ENCODE measurements at regions not wholly inside any gene's neighbourhood (a gene's known extent, or its start where the extent isn't known, plus 50 kb on each side); places are given as distances from the start of the nearest gene placed in this dataset.
"Not testable (repeated sequence)": the region's sequence is repeated elsewhere in the genome, so short reads cannot be mapped to it uniquely, and the experiment has no call there.

- no peak for ATAC-seq
- TF ChIP-seq POLR2A (IDR thresholded peaks at IDR 0.05) = no peak
- TF ChIP-seq, protein P1, sequence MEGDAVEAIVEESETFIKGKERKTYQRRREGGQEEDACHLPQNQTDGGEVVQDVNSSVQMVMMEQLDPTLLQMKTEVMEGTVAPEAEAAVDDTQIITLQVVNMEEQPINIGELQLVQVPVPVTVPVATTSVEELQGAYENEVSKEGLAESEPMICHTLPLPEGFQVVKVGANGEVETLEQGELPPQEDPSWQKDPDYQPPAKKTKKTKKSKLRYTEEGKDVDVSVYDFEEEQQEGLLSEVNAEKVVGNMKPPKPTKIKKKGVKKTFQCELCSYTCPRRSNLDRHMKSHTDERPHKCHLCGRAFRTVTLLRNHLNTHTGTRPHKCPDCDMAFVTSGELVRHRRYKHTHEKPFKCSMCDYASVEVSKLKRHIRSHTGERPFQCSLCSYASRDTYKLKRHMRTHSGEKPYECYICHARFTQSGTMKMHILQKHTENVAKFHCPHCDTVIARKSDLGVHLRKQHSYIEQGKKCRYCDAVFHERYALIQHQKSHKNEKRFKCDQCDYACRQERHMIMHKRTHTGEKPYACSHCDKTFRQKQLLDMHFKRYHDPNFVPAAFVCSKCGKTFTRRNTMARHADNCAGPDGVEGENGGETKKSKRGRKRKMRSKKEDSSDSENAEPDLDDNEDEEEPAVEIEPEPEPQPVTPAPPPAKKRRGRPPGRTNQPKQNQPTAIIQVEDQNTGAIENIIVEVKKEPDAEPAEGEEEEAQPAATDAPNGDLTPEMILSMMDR (IDR thresholded peaks at IDR 0.05) = no peak
- Histone ChIP-seq H3K4me1 (no peaks in the 10 kb centered on the region), H3K36me3 (replicated peaks in 1 of 2; ENCODE audit: insufficient read depth in 1 of 2, low read depth in 2 of 2) (no peaks in the 10 kb centered on the region), H3K27ac (no peak overlapping the region), H3K9me3 (no peaks in the 10 kb centered on the region), H3K27me3 (no peaks in the 10 kb centered on the region), H3K4me3 (no peak overlapping the region)
- no peak for DNase-seq
- WGBS, 2 donors = 36 to 56% methylated on average over 3 of the region's 3 CpGs
- intact Hi-C loops (cut with DNase I) = no loop called here
Observed at GRCh38 chr13:56501750-56502149, 639.0 kb upstream of the PRR20A start.

- no peak for DNase-seq
- intact Hi-C loops (cut with DNase I) = no loop called here
- H3K4me1 ChIP-seq = no peaks in the 10 kb centered on the region
- H3K36me3 ChIP-seq (replicated peaks in 1 of 2; ENCODE audit: insufficient read depth in 1 of 2, low read depth in 2 of 2) = no peaks in the 10 kb centered on the region
- no peaks in the 10 kb centered on the region for H3K9me3 ChIP-seq
- H3K27me3 ChIP-seq = no peaks in the 10 kb centered on the region
- H3K27ac ChIP-seq = no peak overlapping the region
- 56 to 72% methylated on average over 2 of the region's 2 CpGs for WGBS, 2 donors
- ATAC-seq = no peak
- H3K4me3 ChIP-seq = no peak overlapping the region
- no peak for TF ChIP-seq POLR2A (IDR thresholded peaks at IDR 0.05)
- TF ChIP-seq, protein P1 (IDR thresholded peaks at IDR 0.05) = no peak
Observed at GRCh38 chr13:56510836-56511235, 629.9 kb upstream of the PRR20A start.

DNA sequence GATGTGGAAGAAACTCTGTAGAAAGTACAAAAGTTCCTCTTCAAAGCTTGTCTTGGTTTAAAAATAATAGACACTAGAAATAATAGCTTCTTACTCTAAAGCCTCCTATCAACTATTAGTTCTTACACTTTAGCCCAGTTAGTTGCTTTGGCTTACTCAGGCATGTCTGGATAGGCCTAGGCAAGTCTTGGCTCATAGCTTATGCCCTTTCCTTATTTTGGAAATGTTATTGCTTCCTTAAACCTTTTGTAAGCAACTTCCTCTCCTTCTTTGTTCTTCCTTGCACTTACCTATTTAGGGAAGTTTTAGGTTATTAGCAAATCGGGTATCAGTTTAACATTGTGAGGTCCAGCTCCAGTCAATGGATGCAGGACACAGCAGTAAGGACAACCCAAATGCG is 628.4 kb upstream of the PRR20A start:
- DNase-seq; intact Hi-C loops (cut with DNase I); H3K4me3 ChIP-seq; ATAC-seq; H3K4me1 ChIP-seq; H3K36me3 ChIP-seq (replicated peaks in 1 of 2; ENCODE audit: insufficient read depth in 1 of 2, low read depth in 2 of 2); H3K27ac ChIP-seq; H3K9me3 ChIP-seq; H3K27me3 ChIP-seq: not testable (repeated sequence)
- 52 to 73% methylated on average over 2 of the region's 2 CpGs for WGBS, 2 donors

GRCh38 chr13:56515441-56515840 is 625.3 kb upstream of the PRR20A start:
- TF ChIP-seq, protein P1 (IDR thresholded peaks at IDR 0.05) = no peak
- no peak for TF ChIP-seq POLR2A (IDR thresholded peaks at IDR 0.05)
- 43 to 52% methylated on average over 1 of the region's 1 CpG for WGBS, 2 donors
- Histone ChIP-seq H3K4me3 (no peak overlapping the region), H3K4me1 (no peaks in the 10 kb centered on the region), H3K27me3 (no peaks in the 10 kb centered on the region), H3K9me3 (no peaks in the 10 kb centered on the region), H3K27ac (no peak overlapping the region), H3K36me3 (replicated peaks in 1 of 2; ENCODE audit: insufficient read depth in 1 of 2, low read depth in 2 of 2) (no peaks in the 10 kb centered on the region)
- intact Hi-C loops (cut with DNase I) = no loop called here
- no peak for DNase-seq
- ATAC-seq = no peak

DNA sequence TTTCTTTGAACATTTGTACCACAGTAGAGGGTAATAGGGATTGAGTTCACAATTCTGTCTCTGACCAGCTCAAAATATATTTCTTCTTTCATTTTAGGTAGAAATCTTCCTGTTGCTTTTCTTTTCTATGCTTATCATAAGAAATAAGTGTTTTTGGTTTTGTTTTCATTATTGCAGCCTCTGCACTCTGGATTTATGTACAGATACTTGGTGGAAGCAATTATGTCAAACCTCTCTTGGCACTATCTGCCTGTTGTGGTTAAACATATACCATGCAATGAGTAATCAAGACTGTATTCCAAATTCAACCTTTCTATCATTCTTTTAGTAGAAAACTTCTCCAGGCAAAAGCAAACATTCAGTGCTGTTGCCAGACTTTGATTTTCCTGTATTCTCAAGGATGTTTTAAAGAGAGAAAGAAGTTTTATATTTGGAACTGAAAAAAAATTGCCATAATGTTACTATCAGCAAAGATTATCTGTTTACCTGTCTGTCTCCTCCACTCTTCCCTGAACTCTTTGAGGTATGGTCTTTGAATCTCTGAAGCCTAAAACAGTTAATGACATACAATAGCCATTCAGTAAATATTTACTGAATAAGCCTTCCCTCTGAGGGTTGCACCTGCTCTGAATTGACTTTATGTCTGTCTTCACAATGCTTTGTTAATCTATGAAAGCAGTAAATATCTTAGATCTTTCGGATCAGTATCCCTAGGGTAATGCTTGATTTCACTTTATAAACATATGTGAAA is 612.5 kb upstream of the PRR20A start:
- no peaks in the 10 kb centered on the region for H3K9me3 ChIP-seq

More for the DNA sequence above, 612.5 kb upstream of the PRR20A start:
- no peaks in the 10 kb centered on the region for H3K27me3 ChIP-seq
- no peak for ATAC-seq
- H3K4me3 ChIP-seq = no peak overlapping the region
- no peak for TF ChIP-seq POLR2A (IDR thresholded peaks at IDR 0.05)
- TF ChIP-seq, protein P1 (IDR thresholded peaks at IDR 0.05) = no peak
- H3K4me1 ChIP-seq = no peaks in the 10 kb centered on the region
- intact Hi-C loops (cut with DNase I) = no loop called here
- DNase-seq = no peak
- H3K27ac ChIP-seq = no peak overlapping the region
- H3K36me3 ChIP-seq (replicated peaks in 1 of 2; ENCODE audit: insufficient read depth in 1 of 2, low read depth in 2 of 2) = no peaks in the 10 kb centered on the region
- WGBS, 2 donors = 7 to 12% methylated on average over 1 of the region's 1 CpG
